IMR-90 (cell line): ENCODE measurements at regions not wholly inside any gene's neighbourhood (a gene's known extent, or its start where the extent isn't known, plus 50 kb on each side); places are given as distances from the start of the nearest gene placed in this dataset.

ENCODE experiments used
- ATAC-seq: fragments of 200-7000 bp; cut with Tn5 transposase; 2 replicates; pipeline ENCODE4 v1.9.1; 2020; ENCODE audit warnings: low read depth, mild to moderate bottlenecking, moderate library complexity
- BruUV-seq: library from RNA; stranded (reverse); fragments of 400-500 nt; replicated peaks from 2 replicates; lab custom pipeline; 2021; lab: Mats Ljungman, UMichigan
- CTCF ChIA-PET: fragments of 300-600 bp; formaldehyde crosslinking; extraction: SDS; loops from one replicate; lab custom pipeline; 2021; ENCODE audit warnings: antibody characterized with exemption; lab: Yijun Ruan, JAX
- POLR2A ChIA-PET: fragments of 300-600 bp; sonication (Branson Sonifier 250); formaldehyde crosslinking; loops from one replicate; lab custom pipeline; 2022; ENCODE audit warnings: antibody characterized with exemption; ENCODE audit not compliant: unreplicated experiment; lab: Charles Lee
- DNase-seq: peaks from one replicate; pipeline ENCODE4 v3.0.0; 2013
- H2AFZ ChIP-seq: replicated peaks from 2 replicates; pipeline ENCODE3; 2013; ENCODE audit warnings: low read length, mild to moderate bottlenecking; ENCODE audit not compliant: poor library complexity
- H2AK5ac ChIP-seq: 2 replicates; pipeline ENCODE4 v1.6.1; 2013; ENCODE audit warnings: low read depth, low read length, inconsistent platforms
- H2AK9ac ChIP-seq: replicated peaks from 2 replicates; pipeline ENCODE3; 2013; ENCODE audit warnings: mild to moderate bottlenecking, low read depth, low read length, moderate library complexity; ENCODE audit not compliant: poor library complexity
- H2BK120ac ChIP-seq: 2 replicates; pipeline ENCODE4 v1.6.1; 2013; ENCODE audit warnings: low read depth, low read length, inconsistent platforms
- H2BK15ac ChIP-seq: 3 replicates; pipeline ENCODE4 v1.6.1; 2013; ENCODE audit warnings: low read depth, low read length, inconsistent platforms
- H2BK20ac ChIP-seq: 2 replicates; pipeline ENCODE4 v1.6.1; 2013; ENCODE audit warnings: low read depth, mild to moderate bottlenecking, inconsistent platforms, low read length, moderate library complexity
- H2BK5ac ChIP-seq: 2 replicates; pipeline ENCODE4 v1.6.1; 2013; ENCODE audit warnings: mild to moderate bottlenecking, low read depth, low read length, inconsistent platforms; ENCODE audit not compliant: poor library complexity, severe bottlenecking
- H3K14ac ChIP-seq: replicated peaks from 2 replicates; pipeline ENCODE4 v1.6.1; 2013; ENCODE audit warnings: low read depth, low read length, inconsistent platforms
- H3K18ac ChIP-seq: 2 replicates; pipeline ENCODE4 v1.6.1; 2013; ENCODE audit warnings: low read depth, low read length, control low read depth
- H3K23ac ChIP-seq: 2 replicates; pipeline ENCODE4 v1.6.1; 2013; ENCODE audit warnings: low read depth, low read length, inconsistent platforms
- H3K27ac ChIP-seq: 2 replicates; pipeline ENCODE4 v1.5.1; 2013; ENCODE audit warnings: mild to moderate bottlenecking, control low read depth, low read length; ENCODE audit not compliant: insufficient read depth
- H3K27me3 ChIP-seq: 2 replicates; pipeline ENCODE4 v1.6.1; 2013; ENCODE audit warnings: low read length; ENCODE audit not compliant: control insufficient read depth, insufficient read depth
- H3K36me3 ChIP-seq: 2 replicates; pipeline ENCODE4 v1.6.1; 2013; ENCODE audit warnings: low read length, mixed read lengths; ENCODE audit not compliant: control insufficient read depth, insufficient read depth
- H3K4ac ChIP-seq: 2 replicates; pipeline ENCODE4 v1.6.1; 2013; ENCODE audit warnings: low read depth, low read length, inconsistent platforms
- H3K4me1 ChIP-seq: 2 replicates; pipeline ENCODE4 v1.6.1; 2013; ENCODE audit warnings: low read length, mixed read lengths; ENCODE audit not compliant: control insufficient read depth, insufficient read depth
- H3K4me2 ChIP-seq: 2 replicates; pipeline ENCODE4 v1.6.1; 2013; ENCODE audit warnings: low read depth, mild to moderate bottlenecking, control low read depth, low read length, moderate library complexity
- H3K4me3 ChIP-seq: 2 replicates; pipeline ENCODE4 v1.5.1; 2013; ENCODE audit warnings: low read depth, mild to moderate bottlenecking, control low read depth, low read length, moderate library complexity; ENCODE audit not compliant: insufficient read depth
- H3K56ac ChIP-seq: 2 replicates; pipeline ENCODE4 v1.6.1; 2013; ENCODE audit warnings: low read length, inconsistent platforms; ENCODE audit not compliant: insufficient read depth; ENCODE audit errors: extremely low read depth
- H3K79me1 ChIP-seq, 2 experiments: 2 replicates each; pipeline ENCODE4 v1.6.1; 2013; ENCODE audit warnings: low read length in 2 of 2, inconsistent platforms in 1 of 2, low read depth in 1 of 2
- H3K9ac ChIP-seq: 2 replicates; pipeline ENCODE4 v1.6.1; 2013; ENCODE audit warnings: low read depth, low read length, control low read depth
- H3K9me1 ChIP-seq: 2 replicates; pipeline ENCODE4 v1.6.1; 2013; ENCODE audit warnings: low read length, inconsistent platforms; ENCODE audit not compliant: insufficient read depth
- H3K9me3 ChIP-seq: 2 replicates; pipeline ENCODE4 v1.6.1; 2013; ENCODE audit warnings: low read length; ENCODE audit not compliant: control insufficient read depth, insufficient read depth
- H4K20me1 ChIP-seq: 2 replicates; pipeline ENCODE4 v1.6.1; 2013; ENCODE audit warnings: low read length, inconsistent platforms; ENCODE audit not compliant: insufficient read depth
- H4K5ac ChIP-seq: 2 replicates; pipeline ENCODE4 v1.6.1; 2013; ENCODE audit warnings: mild to moderate bottlenecking, low read depth, low read length, control low read depth
- H4K8ac ChIP-seq, 2 experiments: 2 replicates each; pipeline ENCODE4 v1.6.1; 2013; ENCODE audit warnings: low read depth in 2 of 2, low read length in 2 of 2, control low read depth in 1 of 2, inconsistent platforms in 1 of 2
- H4K91ac ChIP-seq: 2 replicates; pipeline ENCODE4 v1.6.1; 2013; ENCODE audit warnings: low read depth, low read length, inconsistent platforms; ENCODE audit not compliant: insufficient read depth
- BHLHE40 ChIP-seq: fragments of 150-350 bp; IDR thresholded peaks from 2 replicates; pipeline ENCODE4 v1.6.1; 2016; ENCODE audit warnings: mild to moderate bottlenecking, low read depth, low read length
- CEBPB ChIP-seq: IDR thresholded peaks from 2 replicates; pipeline ENCODE4 v1.6.1; 2012; ENCODE audit warnings: low read depth, low read length, improper control_type of control experiment
- CHD1 ChIP-seq: IDR thresholded peaks from 2 replicates; pipeline ENCODE4 v1.6.1; 2012; ENCODE audit warnings: low read depth, low read length, improper control_type of control experiment
- CTCF ChIP-seq: conservative IDR thresholded peaks from 2 replicates; pipeline ENCODE4 v1.5.1; 2012; ENCODE audit warnings: mild to moderate bottlenecking, low read depth, low read length, improper control_type of control experiment
- ELK1 ChIP-seq: fragments of 150-350 bp; IDR thresholded peaks from 2 replicates; pipeline ENCODE4 v1.6.1; 2016; ENCODE audit warnings: low read depth, mild to moderate bottlenecking, low read length, moderate library complexity, borderline replicate concordance
- FOS ChIP-seq: fragments of 150-350 bp; IDR thresholded peaks from 2 replicates; pipeline ENCODE4 v1.6.1; 2016; ENCODE audit warnings: low read depth, low read length
- MAFK ChIP-seq: IDR thresholded peaks from 2 replicates; pipeline ENCODE4 v1.6.1; 2012; ENCODE audit warnings: low read depth, low read length, improper control_type of control experiment
- MAZ ChIP-seq: IDR thresholded peaks from 2 replicates; pipeline ENCODE4 v1.6.1; 2012; ENCODE audit warnings: low read depth, mild to moderate bottlenecking, low read length, improper control_type of control experiment, moderate library complexity, borderline replicate concordance
- MXI1 ChIP-seq: IDR thresholded peaks from 2 replicates; pipeline ENCODE4 v1.6.1; 2012; ENCODE audit warnings: low read depth, mild to moderate bottlenecking, low read length, moderate library complexity, borderline replicate concordance
- NFE2L2 ChIP-seq: fragments of 150-350 bp; IDR thresholded peaks from 2 replicates; pipeline ENCODE4 v1.6.1; 2016; ENCODE audit warnings: low read depth, mild to moderate bottlenecking, low read length
- POLR2A ChIP-seq: IDR thresholded peaks from 2 replicates; pipeline ENCODE4 v1.6.1; 2012; ENCODE audit warnings: mild to moderate bottlenecking, low read depth, low read length
- RAD21 ChIP-seq: IDR thresholded peaks from 2 replicates; pipeline ENCODE4 v1.6.1; 2012; ENCODE audit warnings: low read length, improper control_type of control experiment
- RCOR1 ChIP-seq: IDR thresholded peaks from 2 replicates; pipeline ENCODE4 v1.6.1; 2012; ENCODE audit warnings: mild to moderate bottlenecking, low read length, improper control_type of control experiment; ENCODE audit not compliant: insufficient replicate concordance
- RFX5 ChIP-seq: IDR thresholded peaks from 2 replicates; pipeline ENCODE4 v1.8.0; 2012; ENCODE audit warnings: low read depth, mild to moderate bottlenecking, low read length, moderate library complexity
- SMC3 ChIP-seq: fragments of 150-350 bp; IDR thresholded peaks from 2 replicates; pipeline ENCODE4 v1.6.1; 2016; ENCODE audit warnings: low read depth, mild to moderate bottlenecking, antibody characterized with exemption, low read length, moderate library complexity
- WGBS, 2 experiments: methylation state at CpG; one replicate each; pipeline versions ENCODE4 v1.1.5 to v1.1.7; 2013; ENCODE audit warnings: missing lambda C conversion rate in 2 of 2; ENCODE audit not compliant: insufficient read length in 1 of 2; ENCODE audit errors: extremely low coverage in 2 of 2; 5-methylcytosine and 5-hydroxymethylcytosine counted together
- dilution Hi-C: fragments of 300-500 bp; cut with HindIII; formaldehyde crosslinking; loops from one replicate; pipeline ENCODE4 v1.14.3; 2018; ENCODE audit warnings: low sequenced_read_pairs; ENCODE audit not compliant: unreplicated experiment
- in situ Hi-C: fragments of 300-500 bp; cut with MboI; formaldehyde crosslinking; loops from 3 replicates; pipeline ENCODE4 v1.14.3; 2019; ENCODE audit warnings: low sequenced_read_pairs, inconsistent platforms, mixed read lengths
- intact Hi-C: fragments of 100-400 bp; cut with micrococcal nuclease; formaldehyde crosslinking; loops from 2 replicates; pipeline ENCODE4 v1.10.0; 2022
- TF ChIP-seq, protein P1 (sequence below): fragments of 150-350 bp; IDR thresholded peaks from 2 replicates; pipeline ENCODE4 v1.6.1; 2017; ENCODE audit warnings: mild to moderate bottlenecking, antibody characterized with exemption, low read length, low read depth

GRCh38 chr2:8399731-8400130, 282.1 kb upstream of the ID2 start:
- Histone ChIP-seq H3K9me1 (no peaks in the 10 kb centered on the region; the same call in 1 of the 2 replicates), H4K5ac (no peak overlapping the region), H4K91ac (no peak overlapping the region), H4K8ac (no peak overlapping the region), H3K9me3 (no peaks in the 10 kb centered on the region; the same call in 1 of the 2 replicates), H2BK20ac (no peak overlapping the region), H3K4ac (no peak overlapping the region), H2AK9ac (no peak overlapping the region), H3K27ac (no peak overlapping the region), H3K4me2 (no peak overlapping the region), H3K9ac (no peak overlapping the region), H3K14ac (no peak overlapping the region), H2BK120ac (no peak overlapping the region), H3K27me3 (peaks cover 5% of the 10 kb centered on the region), H2BK15ac (no peak overlapping the region), H3K23ac (no peak overlapping the region), H3K36me3 (no peaks in the 10 kb centered on the region), H2AFZ (no peak overlapping the region), H3K4me3 (no peak overlapping the region), H2AK5ac (no peak overlapping the region), H3K79me1 (no peaks in the 10 kb centered on the region), H3K4me1 (no peaks in the 10 kb centered on the region), H2BK5ac (no peak overlapping the region), H3K18ac (no peak overlapping the region), H3K56ac (no peak overlapping the region), H4K20me1 (no peaks in the 10 kb centered on the region; the same call in 1 of the 2 replicates)
- ChIA-PET POLR2A (no interaction called here), CTCF (interaction anchor here (0.5 to 0.6 kb wide), 3 partner anchors 19 to 146 kb away, joined by 3 to 4 read pairs (median 3); no protein-coding TSS in a partner anchor)
- intact Hi-C loops = no loop called here
- BruUV-seq = no TSS peak
- no peak for DNase-seq
- ATAC-seq = no peak
- in situ Hi-C loops = no loop called here
- WGBS, 2 experiments = no CpG with 5 or more reads among the region's 4 CpGs
- dilution Hi-C loops = no loop called here
- TF ChIP-seq CTCF (no peak), CHD1 (no peak), MAZ (no peak), NFE2L2 (no peak), MXI1 (no peak), POLR2A (no peak), SMC3 (no peak), RCOR1 (no peak), CEBPB (no peak), BHLHE40 (no peak), FOS (no peak), RFX5 (no peak), MAFK (no peak), ELK1 (no peak), RAD21 (no peak)
- TF ChIP-seq, protein P1, sequence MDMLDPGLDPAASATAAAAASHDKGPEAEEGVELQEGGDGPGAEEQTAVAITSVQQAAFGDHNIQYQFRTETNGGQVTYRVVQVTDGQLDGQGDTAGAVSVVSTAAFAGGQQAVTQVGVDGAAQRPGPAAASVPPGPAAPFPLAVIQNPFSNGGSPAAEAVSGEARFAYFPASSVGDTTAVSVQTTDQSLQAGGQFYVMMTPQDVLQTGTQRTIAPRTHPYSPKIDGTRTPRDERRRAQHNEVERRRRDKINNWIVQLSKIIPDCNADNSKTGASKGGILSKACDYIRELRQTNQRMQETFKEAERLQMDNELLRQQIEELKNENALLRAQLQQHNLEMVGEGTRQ = no peak
